DOHH2 (cell line): ENCODE measurements at regions not wholly inside any gene's neighbourhood (a gene's known extent, or its start where the extent isn't known, plus 50 kb on each side); places are given as distances from the start of the nearest gene placed in this dataset.

Source experiments
- H3F3A ChIP-seq: fragments of 200-600 bp; sonication (generic), shearing (Covaris generic); 2 replicates; pipeline ENCODE4 v1.6.0; 2016; ENCODE audit warnings: antibody characterized with exemption, mild to moderate bottlenecking; ENCODE audit not compliant: control insufficient read depth, insufficient read depth
- H3K27ac ChIP-seq: fragments of 200-600 bp; sonication (generic); 2 replicates; pipeline ENCODE4 v1.5.1; 2014; ENCODE audit warnings: low read depth, mild to moderate bottlenecking, low read length, moderate library complexity
- H3K27me3 ChIP-seq: fragments of 200-600 bp; sonication (generic); 2 replicates; pipeline ENCODE4 v1.6.1; 2014; ENCODE audit warnings: mild to moderate bottlenecking, low read length, mixed read lengths; ENCODE audit not compliant: control insufficient read depth
- H3K36me3 ChIP-seq: fragments of 200-600 bp; sonication (generic); 2 replicates; pipeline ENCODE4 v1.6.1; 2014; ENCODE audit warnings: mild to moderate bottlenecking, low read length, moderate library complexity, mixed read lengths; ENCODE audit not compliant: control insufficient read depth
- H3K4me1 ChIP-seq: fragments of 200-600 bp; sonication (generic); 2 replicates; pipeline ENCODE4 v1.6.1; 2014; ENCODE audit warnings: mild to moderate bottlenecking, low read length, mixed read lengths; ENCODE audit not compliant: control insufficient read depth
- H3K4me2 ChIP-seq: fragments of 200-600 bp; sonication (generic); 2 replicates; pipeline ENCODE4 v1.6.0; 2014; ENCODE audit warnings: mild to moderate bottlenecking, low read length, moderate library complexity
- H3K4me3 ChIP-seq: fragments of 200-600 bp; sonication (generic); 2 replicates; pipeline ENCODE4 v1.5.1; 2014; ENCODE audit warnings: mild to moderate bottlenecking, low read length, mixed read lengths
- H3K79me2 ChIP-seq: fragments of 200-600 bp; sonication (generic); 2 replicates; pipeline ENCODE4 v1.6.1; 2014; ENCODE audit warnings: mild to moderate bottlenecking, low read length, mixed read lengths; ENCODE audit not compliant: control insufficient read depth
- H3K9me2 ChIP-seq: fragments of 200-600 bp; sonication (generic); replicated peaks from 2 replicates; pipeline ENCODE4 v1.6.1; 2014; ENCODE audit warnings: mild to moderate bottlenecking, low read length, mixed read lengths; ENCODE audit not compliant: control insufficient read depth
- H3K9me3 ChIP-seq: fragments of 200-600 bp; sonication (generic); 2 replicates; pipeline ENCODE4 v1.6.1; 2014; ENCODE audit warnings: antibody characterized with exemption, low read length, mixed read lengths; ENCODE audit not compliant: control insufficient read depth, insufficient read depth
- H4K20me1 ChIP-seq: fragments of 200-600 bp; sonication (generic); 2 replicates; pipeline ENCODE4 v1.6.0; 2014; ENCODE audit warnings: low read depth, mild to moderate bottlenecking, antibody characterized with exemption, low read length, moderate library complexity; ENCODE audit not compliant: control insufficient read depth, insufficient read depth
- CTCF ChIP-seq: fragments of 200-600 bp; sonication (generic); IDR thresholded peaks from one replicate; pipeline ENCODE4 v1.5.1; 2014; ENCODE audit warnings: antibody characterized with exemption, mild to moderate bottlenecking, low read depth, low read length; ENCODE audit not compliant: poor library complexity, severe bottlenecking
- EZH2phosphoT487 ChIP-seq: fragments of 200-600 bp; sonication (generic); IDR thresholded peaks from 2 replicates; pipeline ENCODE4 v1.6.1; 2017; ENCODE audit warnings: borderline replicate concordance, mild to moderate bottlenecking, antibody characterized with exemption, low read length, moderate library complexity, mixed read lengths

GRCh38 chr6:137334884-137335283, 115.7 kb upstream of the IFNGR1 start:
- H3K4me1 ChIP-seq: no peaks in the 10 kb centered on the region
- no peak overlapping the region for H3K27ac ChIP-seq
- no peaks in the 10 kb centered on the region for H3K27me3 ChIP-seq
- H3K36me3 ChIP-seq: no peaks in the 10 kb centered on the region
- no peaks in the 10 kb centered on the region for H3K9me2 ChIP-seq
- no peak for TF ChIP-seq EZH2phosphoT487
- no peak for TF ChIP-seq CTCF
- H3K79me2 ChIP-seq: no peaks in the 10 kb centered on the region
- no peak overlapping the region for H3K4me3 ChIP-seq
- no peak overlapping the region for H3K4me2 ChIP-seq
- no peaks in the 10 kb centered on the region for H3F3A ChIP-seq
- no peaks in the 10 kb centered on the region for H4K20me1 ChIP-seq
- no peaks in the 10 kb centered on the region for H3K9me3 ChIP-seq

- no peaks in the 10 kb centered on the region for H3K4me1 ChIP-seq
- H4K20me1 ChIP-seq: no peaks in the 10 kb centered on the region
- no peaks in the 10 kb centered on the region for H3K9me3 ChIP-seq
- no peak overlapping the region for H3K4me2 ChIP-seq
- no peak overlapping the region for H3K4me3 ChIP-seq
- H3K27me3 ChIP-seq: no peaks in the 10 kb centered on the region
- H3K9me2 ChIP-seq: no peaks in the 10 kb centered on the region
- H3F3A ChIP-seq: no peaks in the 10 kb centered on the region
- no peak overlapping the region for H3K27ac ChIP-seq
- no peaks in the 10 kb centered on the region for H3K36me3 ChIP-seq
- TF ChIP-seq EZH2phosphoT487: no peak
- no peak for TF ChIP-seq CTCF
- H3K79me2 ChIP-seq: no peaks in the 10 kb centered on the region
Measured at GRCh38 chr6:137334094-137334493, 114.9 kb upstream of the IFNGR1 start.

GRCh38 chr6:137332637-137333280, 113.6 kb upstream of the IFNGR1 start:
- H4K20me1 ChIP-seq: no peaks in the 10 kb centered on the region
- H3K27ac ChIP-seq: no peak overlapping the region
- H3K27me3 ChIP-seq: no peaks in the 10 kb centered on the region
- H3F3A ChIP-seq: no peaks in the 10 kb centered on the region
- H3K4me3 ChIP-seq: no peak overlapping the region
- no peaks in the 10 kb centered on the region for H3K9me3 ChIP-seq
- no peak for TF ChIP-seq CTCF
- TF ChIP-seq EZH2phosphoT487: no peak
- no peaks in the 10 kb centered on the region for H3K36me3 ChIP-seq
- H3K4me1 ChIP-seq: no peaks in the 10 kb centered on the region
- H3K79me2 ChIP-seq: no peaks in the 10 kb centered on the region
- no peaks in the 10 kb centered on the region for H3K9me2 ChIP-seq
- no peak overlapping the region for H3K4me2 ChIP-seq

- no peaks in the 10 kb centered on the region for H4K20me1 ChIP-seq
- H3K9me3 ChIP-seq: no peaks in the 10 kb centered on the region
- no peaks in the 10 kb centered on the region for H3F3A ChIP-seq
- no peaks in the 10 kb centered on the region for H3K79me2 ChIP-seq
- H3K27ac ChIP-seq: no peak overlapping the region
- H3K36me3 ChIP-seq: no peaks in the 10 kb centered on the region
- H3K4me1 ChIP-seq: peaks cover 10% of the 10 kb centered on the region
- no peaks in the 10 kb centered on the region for H3K9me2 ChIP-seq
- no peaks in the 10 kb centered on the region for H3K27me3 ChIP-seq
- no peak overlapping the region for H3K4me2 ChIP-seq
- no peak for TF ChIP-seq EZH2phosphoT487
- TF ChIP-seq CTCF: no peak
- H3K4me3 ChIP-seq: no peak overlapping the region
Measured at GRCh38 chr6:137323860-137324259, 104.7 kb upstream of the IFNGR1 start.
